ENCODE measurements at regions not wholly inside any gene's neighbourhood (a gene's known extent, or its start where the extent isn't known, plus 50 kb on each side); places are given as distances from the start of the nearest gene placed in this dataset.

GRCh38 chr3:184643442-184643841, 68.4 kb downstream of the MAGEF1 start:
- no peak for TF ChIP-seq CTCF (IDR thresholded peaks at IDR 0.05)
- no peak for TF ChIP-seq POLR2A (IDR thresholded peaks at IDR 0.05)
